ENCODE measurements at regions not wholly inside any gene's neighbourhood (a gene's known extent, or its start where the extent isn't known, plus 50 kb on each side); places are given as distances from the start of the nearest gene placed in this dataset.

DNA sequence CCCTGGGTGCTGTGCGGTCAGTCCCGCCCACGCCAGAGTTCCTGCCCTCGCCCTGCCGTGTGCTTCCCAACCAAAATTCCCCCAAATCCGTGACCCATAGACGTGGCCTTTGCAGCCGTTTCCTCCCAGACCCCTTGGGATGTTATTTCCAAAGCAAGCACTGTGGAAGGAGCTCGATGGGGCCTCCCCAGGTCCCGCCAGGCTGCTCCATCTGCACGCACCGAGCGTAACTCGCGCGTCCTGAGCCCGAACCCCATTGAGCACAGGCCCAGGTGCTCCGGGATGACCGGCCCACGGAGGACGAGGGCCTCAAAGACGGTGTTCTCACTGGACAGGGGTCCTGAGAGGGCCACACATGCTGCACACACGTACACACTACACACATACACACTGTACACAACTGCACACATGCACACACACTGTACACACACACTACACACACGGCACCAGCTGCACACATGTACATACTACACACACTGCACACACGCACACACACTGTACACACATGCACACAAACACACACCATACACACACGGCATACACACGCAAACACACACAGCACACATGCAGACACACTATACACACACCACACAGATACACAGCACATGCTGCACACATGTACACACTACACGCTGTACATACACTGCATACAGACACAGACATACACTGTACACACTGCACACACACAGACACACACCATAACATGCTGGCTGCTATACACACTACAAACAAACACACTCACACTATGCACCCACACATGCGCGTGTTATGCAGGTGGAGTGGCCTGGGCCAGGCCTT lies 431.2 kb upstream of the SALL3 start:
- in situ Hi-C loops (cut with HindIII; ENCODE audit: low sequenced_read_pairs): no loop called here
- H3K4me3 ChIP-seq (ENCODE audit: low read depth, low read length): no peak overlapping the region
- no peak for DNase-seq (ENCODE audit: low read depth)
- TF ChIP-seq, protein P1, sequence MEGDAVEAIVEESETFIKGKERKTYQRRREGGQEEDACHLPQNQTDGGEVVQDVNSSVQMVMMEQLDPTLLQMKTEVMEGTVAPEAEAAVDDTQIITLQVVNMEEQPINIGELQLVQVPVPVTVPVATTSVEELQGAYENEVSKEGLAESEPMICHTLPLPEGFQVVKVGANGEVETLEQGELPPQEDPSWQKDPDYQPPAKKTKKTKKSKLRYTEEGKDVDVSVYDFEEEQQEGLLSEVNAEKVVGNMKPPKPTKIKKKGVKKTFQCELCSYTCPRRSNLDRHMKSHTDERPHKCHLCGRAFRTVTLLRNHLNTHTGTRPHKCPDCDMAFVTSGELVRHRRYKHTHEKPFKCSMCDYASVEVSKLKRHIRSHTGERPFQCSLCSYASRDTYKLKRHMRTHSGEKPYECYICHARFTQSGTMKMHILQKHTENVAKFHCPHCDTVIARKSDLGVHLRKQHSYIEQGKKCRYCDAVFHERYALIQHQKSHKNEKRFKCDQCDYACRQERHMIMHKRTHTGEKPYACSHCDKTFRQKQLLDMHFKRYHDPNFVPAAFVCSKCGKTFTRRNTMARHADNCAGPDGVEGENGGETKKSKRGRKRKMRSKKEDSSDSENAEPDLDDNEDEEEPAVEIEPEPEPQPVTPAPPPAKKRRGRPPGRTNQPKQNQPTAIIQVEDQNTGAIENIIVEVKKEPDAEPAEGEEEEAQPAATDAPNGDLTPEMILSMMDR (IDR thresholded peaks at IDR 0.05; ENCODE audit: low read depth, low read length, missing control alignments): no peak

DNA sequence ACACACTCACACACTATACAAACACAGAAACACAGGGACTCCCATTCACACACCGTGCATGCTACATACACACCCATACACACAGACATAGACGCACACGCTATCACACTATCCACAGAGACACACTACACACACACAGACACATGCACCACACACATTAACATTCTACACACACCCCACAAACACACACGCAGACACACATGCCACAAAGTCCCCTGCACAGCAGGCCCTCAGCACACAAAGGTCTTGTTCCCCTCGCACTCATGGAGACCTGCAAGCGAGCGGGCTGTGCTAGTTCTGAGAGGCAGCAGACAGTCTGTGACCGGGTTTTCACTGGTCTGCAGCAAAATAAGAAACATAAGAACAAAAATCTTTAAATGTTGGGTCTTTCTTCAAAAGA lies 429.6 kb upstream of the SALL3 start:
- TF ChIP-seq, protein P1 (IDR thresholded peaks at IDR 0.05; ENCODE audit: low read depth, low read length, missing control alignments): no peak
- no peak overlapping the region for H3K4me3 ChIP-seq (ENCODE audit: low read depth, low read length)
- in situ Hi-C loops (cut with HindIII; ENCODE audit: low sequenced_read_pairs): no loop called here
- no peak for DNase-seq (ENCODE audit: low read depth)

DNA sequence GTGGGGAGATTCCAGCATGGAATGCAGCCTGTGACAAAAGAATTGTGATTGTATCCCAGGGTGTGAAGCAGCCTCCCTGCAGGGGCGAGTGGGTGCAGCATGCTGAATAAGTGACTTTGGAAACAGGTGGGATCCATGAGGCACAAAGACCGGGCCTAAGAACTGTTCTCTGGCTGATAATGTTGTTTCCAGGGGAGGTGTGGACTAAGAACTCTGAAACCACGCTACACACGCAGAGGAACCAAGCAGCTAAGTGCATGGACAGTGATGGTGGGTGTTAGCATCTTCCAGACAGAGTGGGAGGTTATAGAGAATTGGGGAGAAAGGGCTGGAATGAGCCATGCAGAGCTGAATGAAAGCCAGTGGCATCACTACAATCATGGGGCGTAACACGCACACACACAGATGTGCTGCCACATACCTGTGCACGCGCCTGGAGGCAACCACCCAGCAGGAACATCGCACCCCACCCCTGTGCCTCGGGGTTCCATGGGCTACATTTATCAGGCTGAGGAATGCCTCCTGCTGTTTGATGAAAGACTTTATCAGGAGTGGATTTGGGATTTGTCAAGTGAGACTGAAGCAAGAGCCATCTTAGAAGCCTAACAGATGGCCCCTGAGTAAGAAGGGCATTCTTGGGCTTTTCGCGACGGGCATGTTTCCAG lies 424.5 kb upstream of the SALL3 start:
- TF ChIP-seq, protein P1 (IDR thresholded peaks at IDR 0.05; ENCODE audit: low read depth, low read length, missing control alignments): no peak

DNA sequence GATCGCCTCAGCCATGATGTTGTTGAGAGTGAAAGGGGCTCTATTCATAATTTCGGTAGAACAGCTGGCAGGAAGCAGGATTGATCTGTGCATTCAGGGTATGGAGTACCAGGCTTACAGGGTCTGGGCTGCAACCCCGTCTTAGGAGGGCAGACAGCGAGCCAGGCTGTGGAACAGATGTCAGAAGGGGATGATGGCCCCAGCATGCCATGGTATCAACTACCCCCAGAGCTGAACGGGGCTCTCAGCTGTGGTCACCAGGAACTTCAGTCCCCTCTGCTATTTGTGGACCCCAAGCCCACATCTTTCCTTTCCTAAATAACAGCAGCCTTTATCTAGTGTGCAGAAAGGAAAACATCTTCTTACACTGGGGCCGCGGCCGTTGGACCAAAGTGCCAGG lies 422.2 kb upstream of the SALL3 start:
- TF ChIP-seq, protein P1 (IDR thresholded peaks at IDR 0.05; ENCODE audit: low read depth, low read length, missing control alignments): no peak
- H3K4me3 ChIP-seq (ENCODE audit: low read depth, low read length): no peak overlapping the region
- in situ Hi-C loops (cut with HindIII; ENCODE audit: low sequenced_read_pairs): no loop called here

More for the DNA sequence above, 424.5 kb upstream of the SALL3 start:
- in situ Hi-C loops (cut with HindIII; ENCODE audit: low sequenced_read_pairs): no loop called here
- H3K4me3 ChIP-seq (ENCODE audit: low read depth, low read length): no peak overlapping the region
- no peak for DNase-seq (ENCODE audit: low read depth)

DNA sequence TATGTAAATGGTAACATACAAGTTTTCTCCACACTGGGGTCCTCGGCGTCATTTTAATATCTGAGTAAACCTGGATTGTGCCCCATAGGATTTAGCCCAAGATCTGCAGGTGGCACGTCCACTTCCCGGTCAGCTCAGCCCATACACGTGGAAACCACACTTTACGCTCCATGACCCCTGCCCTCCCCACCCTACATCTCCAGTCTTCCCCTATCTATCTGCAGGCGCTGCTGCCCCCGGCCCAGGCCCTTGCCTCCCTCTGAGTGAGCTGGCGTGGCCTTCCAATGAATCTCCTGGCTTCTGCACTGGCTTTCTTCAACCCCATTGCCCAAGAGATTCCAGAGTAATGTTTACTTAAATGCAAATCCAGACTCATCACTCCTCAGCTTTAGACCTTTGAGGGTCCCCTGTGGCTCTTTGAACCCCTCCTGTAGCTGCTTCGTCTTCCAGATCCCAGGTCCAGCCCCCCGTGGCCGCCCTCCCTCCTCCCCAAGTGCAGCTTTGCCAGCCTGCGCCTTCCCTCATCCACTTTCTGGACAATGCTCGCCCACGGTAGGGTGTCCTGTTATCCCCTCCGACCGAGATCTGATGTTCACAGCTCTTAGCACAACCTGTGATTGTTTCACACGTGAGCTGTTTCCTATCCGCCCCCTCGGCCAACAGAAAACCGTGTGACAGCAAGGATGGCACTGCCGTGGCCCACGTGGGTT lies 421.4 kb upstream of the SALL3 start:
- in situ Hi-C loops (cut with HindIII; ENCODE audit: low sequenced_read_pairs): no loop called here
- TF ChIP-seq, protein P1 (IDR thresholded peaks at IDR 0.05; ENCODE audit: low read depth, low read length, missing control alignments): no peak
- DNase-seq (ENCODE audit: low read depth): no peak
- no peak overlapping the region for H3K4me3 ChIP-seq (ENCODE audit: low read depth, low read length)

More for the DNA sequence above, 422.2 kb upstream of the SALL3 start:
- DNase-seq (ENCODE audit: low read depth): no peak

DNA sequence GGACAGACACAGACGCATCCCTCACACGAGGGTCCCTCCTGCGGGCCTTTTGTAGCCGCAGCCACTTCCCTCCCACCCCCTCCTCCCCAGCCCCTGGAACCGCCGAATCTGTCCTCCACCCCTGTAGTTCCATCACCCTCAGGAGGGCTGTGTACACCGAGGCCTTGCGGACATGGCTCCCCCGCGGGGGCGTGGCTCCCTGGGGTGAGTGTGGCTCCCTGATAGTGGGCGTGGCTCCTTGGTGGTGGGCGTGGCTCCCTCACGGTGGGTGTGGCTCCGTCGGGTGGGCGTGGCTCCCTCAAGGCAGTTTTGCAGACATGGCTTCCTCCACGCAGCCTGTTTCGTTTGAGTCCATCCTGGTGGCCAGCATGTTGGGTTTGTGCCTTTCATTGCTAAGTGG lies 420.7 kb upstream of the SALL3 start:
- TF ChIP-seq, protein P1 (IDR thresholded peaks at IDR 0.05; ENCODE audit: low read depth, low read length, missing control alignments): no peak
- no peak overlapping the region for H3K4me3 ChIP-seq (ENCODE audit: low read depth, low read length)
- in situ Hi-C loops (cut with HindIII; ENCODE audit: low sequenced_read_pairs): no loop called here
- no peak for DNase-seq (ENCODE audit: low read depth)

All from astrocyte of the cerebellum (primary cell).